H9 (cell line): ENCODE measurements at regions not wholly inside any gene's neighbourhood (a gene's known extent, or its start where the extent isn't known, plus 50 kb on each side); places are given as distances from the start of the nearest gene placed in this dataset.
A peak's percentile ranks its signal among the peaks of the same experiment; 100 is the strongest.

Experiments
- DNase-seq: peaks from one replicate; pipeline ENCODE4 v3.0.0-alpha.2; 2017
- H2AFZ ChIP-seq: one replicate; pipeline ENCODE4 v1.6.1; 2013; ENCODE audit warnings: mild to moderate bottlenecking, low read length, control low read depth, moderate library complexity
- H2AK5ac ChIP-seq: 2 replicates; pipeline ENCODE4 v1.6.1; 2013; ENCODE audit warnings: low read length, control low read depth, mixed read lengths; ENCODE audit not compliant: insufficient read length
- H2BK120ac ChIP-seq: one replicate; pipeline ENCODE4 v1.6.1; 2013; ENCODE audit warnings: low read depth, mild to moderate bottlenecking, low read length, control low read depth, inconsistent platforms; ENCODE audit not compliant: poor library complexity, severe bottlenecking
- H2BK12ac ChIP-seq: 2 replicates; pipeline ENCODE4 v1.6.1; 2013; ENCODE audit warnings: low read length, control low read depth, mixed read lengths, low read depth; ENCODE audit not compliant: insufficient read length
- H2BK15ac ChIP-seq: 2 replicates; pipeline ENCODE4 v1.6.1; 2013; ENCODE audit warnings: low read depth, low read length, control low read depth
- H2BK20ac ChIP-seq: one replicate; pipeline ENCODE4 v1.6.1; 2013; ENCODE audit warnings: low read depth, mild to moderate bottlenecking, low read length, control low read depth, inconsistent platforms; ENCODE audit not compliant: poor library complexity, severe bottlenecking
- H2BK5ac ChIP-seq: 2 replicates; pipeline ENCODE4 v1.6.1; 2013; ENCODE audit warnings: low read length, control low read depth, mixed read lengths; ENCODE audit not compliant: insufficient read length
- H3K14ac ChIP-seq: 2 replicates; pipeline ENCODE4 v1.6.1; 2013; ENCODE audit warnings: low read length, control low read depth; ENCODE audit not compliant: insufficient read depth
- H3K18ac ChIP-seq: 2 replicates; pipeline ENCODE4 v1.6.1; 2013; ENCODE audit warnings: low read depth, mild to moderate bottlenecking, mixed read lengths, low read length, control low read depth; ENCODE audit not compliant: insufficient read length
- H3K23ac ChIP-seq: 2 replicates; pipeline ENCODE4 v1.6.1; 2013; ENCODE audit warnings: low read length, control low read depth, mixed read lengths, low read depth; ENCODE audit not compliant: insufficient read length
- H3K23me2 ChIP-seq: 2 replicates; pipeline ENCODE4 v1.6.1; 2013; ENCODE audit warnings: low read depth, mild to moderate bottlenecking, mixed read lengths, low read length, control low read depth; ENCODE audit not compliant: insufficient read length, poor library complexity, severe bottlenecking
- H3K27ac ChIP-seq: 2 replicates; pipeline ENCODE4 v1.5.1; 2013; ENCODE audit warnings: low read length, control low read depth, mixed read lengths, low read depth; ENCODE audit not compliant: insufficient read length
- H3K27me3 ChIP-seq: 2 replicates; pipeline ENCODE4 v1.6.1; 2013; ENCODE audit warnings: low read length, control low read depth, inconsistent platforms; ENCODE audit not compliant: insufficient read depth
- H3K4ac ChIP-seq: 2 replicates; pipeline ENCODE4 v1.6.1; 2013; ENCODE audit warnings: low read depth, mild to moderate bottlenecking, control low read depth, inconsistent platforms, low read length, moderate library complexity
- H3K4me1 ChIP-seq: 2 replicates; pipeline ENCODE4 v1.6.1; 2013; ENCODE audit warnings: low read length, control low read depth, inconsistent platforms; ENCODE audit not compliant: insufficient read depth
- H3K4me2 ChIP-seq: 2 replicates; pipeline ENCODE4 v1.6.1; 2013; ENCODE audit warnings: low read length, control low read depth, mixed read lengths; ENCODE audit not compliant: insufficient read length, insufficient read depth
- H3K56ac ChIP-seq: 2 replicates; pipeline ENCODE4 v1.6.1; 2013; ENCODE audit warnings: low read depth, mild to moderate bottlenecking, mixed read lengths, low read length, control low read depth; ENCODE audit not compliant: insufficient read length
- H3K79me1 ChIP-seq: 2 replicates; pipeline ENCODE4 v1.6.1; 2013; ENCODE audit warnings: low read depth, mild to moderate bottlenecking, moderate library complexity, low read length, control low read depth, inconsistent platforms; ENCODE audit not compliant: insufficient read depth, poor library complexity, severe bottlenecking
- H3K79me2 ChIP-seq: 2 replicates; pipeline ENCODE4 v1.6.1; 2013; ENCODE audit warnings: low read length, control low read depth, inconsistent platforms; ENCODE audit not compliant: insufficient read depth
- H3K9ac ChIP-seq: 2 replicates; pipeline ENCODE4 v1.6.1; 2013; ENCODE audit warnings: low read length, control low read depth, mixed read lengths; ENCODE audit not compliant: insufficient read length; ENCODE audit errors: extremely low read depth
- H3K9me3 ChIP-seq: one replicate; pipeline ENCODE4 v1.6.1; 2013; ENCODE audit warnings: low read depth, low read length, inconsistent platforms; ENCODE audit not compliant: control insufficient read depth
- H3T11ph ChIP-seq: one replicate; pipeline ENCODE4 v1.6.1; 2013; ENCODE audit warnings: mild to moderate bottlenecking, low read length, control low read depth, inconsistent platforms
- H4K20me1 ChIP-seq: one replicate; pipeline ENCODE4 v1.6.1; 2013; ENCODE audit not compliant: control insufficient read depth, insufficient read length, insufficient read depth
- H4K5ac ChIP-seq: 2 replicates; pipeline ENCODE4 v1.6.1; 2013; ENCODE audit warnings: low read depth, mild to moderate bottlenecking, mixed read lengths, low read length, control low read depth; ENCODE audit not compliant: insufficient read length
- H4K8ac ChIP-seq: replicated peaks from 2 replicates; pipeline ENCODE4 v1.6.1; 2013; ENCODE audit warnings: low read length, control low read depth, mixed read lengths, low read depth; ENCODE audit not compliant: insufficient read length
- H4K91ac ChIP-seq: 2 replicates; pipeline ENCODE4 v1.6.1; 2013; ENCODE audit warnings: low read depth, mild to moderate bottlenecking, moderate library complexity, mixed read lengths, low read length, control low read depth; ENCODE audit not compliant: insufficient read length
- H3K27ac Mint-ChIP-seq, 3 experiments: 2 replicates in 2 of 3; 3 replicates in 1 of 3; pipeline ENCODE4 v1.8.0; 2020 to 2021; ENCODE audit warnings: mixed read lengths in 3 of 3, mild to moderate bottlenecking in 1 of 3, moderate library complexity in 1 of 3
- H3K27me3 Mint-ChIP-seq: 2 replicates; pipeline ENCODE4 v1.8.0; 2021; ENCODE audit warnings: low read depth, mild to moderate bottlenecking, moderate library complexity, mixed read lengths
- H3K36me3 Mint-ChIP-seq, 3 experiments: 2 replicates in 2 of 3; 3 replicates in 1 of 3; pipeline ENCODE4 v1.8.0; 2020 to 2021; ENCODE audit warnings: low read depth in 3 of 3, mixed read lengths in 3 of 3; ENCODE audit not compliant: insufficient read depth in 1 of 3
- H3K4me1 Mint-ChIP-seq, 2 experiments: 2 replicates each; pipeline ENCODE4 v1.8.0; 2020; ENCODE audit warnings: mixed read lengths in 2 of 2
- H3K4me3 Mint-ChIP-seq, 2 experiments: 2 replicates in 1 of 2; 3 replicates in 1 of 2; pipeline ENCODE4 v1.8.0; 2020 to 2021; ENCODE audit warnings: mild to moderate bottlenecking in 2 of 2, mixed read lengths in 2 of 2, moderate library complexity in 1 of 2
- H3K9me3 Mint-ChIP-seq, 2 experiments: 2 replicates in 1 of 2; 3 replicates in 1 of 2; pipeline ENCODE4 v1.8.0; 2020; ENCODE audit warnings: mild to moderate bottlenecking in 2 of 2, mixed read lengths in 2 of 2, moderate library complexity in 1 of 2
- WGBS: extraction: QIAGEN DNeasy Blood & Tissue Kit; methylation state at CpG from one replicate; pipeline ENCODE4 v1.1.7; 2013; ENCODE audit warnings: missing lambda C conversion rate, low lambda C conversion rate, mixed read lengths; ENCODE audit not compliant: insufficient read length; ENCODE audit errors: extremely low coverage; 5-methylcytosine and 5-hydroxymethylcytosine counted together
- TF ChIP-seq, protein P1 (sequence below): fragments of 200-600 bp; sonication (generic); conservative IDR thresholded peaks from 3 replicates; pipeline ENCODE4 v1.8.0; 2021; ENCODE audit warnings: antibody characterized with exemption, mild to moderate bottlenecking

- Mint-ChIP-seq H3K36me3 (no peaks in the 10 kb centered on the region), H3K27me3 (peaks cover 18% of the 10 kb centered on the region), H3K4me1 (peaks cover 7 to 9% of the 10 kb centered on the region in 2 experiments), H3K9me3 (no peaks in the 10 kb centered on the region), H3K4me3 (no peak overlapping the region), H3K27ac (no peak overlapping the region)
- no CpG with 5 or more reads among the region's 9 CpGs for WGBS
- no peak overlapping the region for H2AFZ ChIP-seq
- H3K27me3 ChIP-seq: no peaks in the 10 kb centered on the region
- TF ChIP-seq, protein P1, sequence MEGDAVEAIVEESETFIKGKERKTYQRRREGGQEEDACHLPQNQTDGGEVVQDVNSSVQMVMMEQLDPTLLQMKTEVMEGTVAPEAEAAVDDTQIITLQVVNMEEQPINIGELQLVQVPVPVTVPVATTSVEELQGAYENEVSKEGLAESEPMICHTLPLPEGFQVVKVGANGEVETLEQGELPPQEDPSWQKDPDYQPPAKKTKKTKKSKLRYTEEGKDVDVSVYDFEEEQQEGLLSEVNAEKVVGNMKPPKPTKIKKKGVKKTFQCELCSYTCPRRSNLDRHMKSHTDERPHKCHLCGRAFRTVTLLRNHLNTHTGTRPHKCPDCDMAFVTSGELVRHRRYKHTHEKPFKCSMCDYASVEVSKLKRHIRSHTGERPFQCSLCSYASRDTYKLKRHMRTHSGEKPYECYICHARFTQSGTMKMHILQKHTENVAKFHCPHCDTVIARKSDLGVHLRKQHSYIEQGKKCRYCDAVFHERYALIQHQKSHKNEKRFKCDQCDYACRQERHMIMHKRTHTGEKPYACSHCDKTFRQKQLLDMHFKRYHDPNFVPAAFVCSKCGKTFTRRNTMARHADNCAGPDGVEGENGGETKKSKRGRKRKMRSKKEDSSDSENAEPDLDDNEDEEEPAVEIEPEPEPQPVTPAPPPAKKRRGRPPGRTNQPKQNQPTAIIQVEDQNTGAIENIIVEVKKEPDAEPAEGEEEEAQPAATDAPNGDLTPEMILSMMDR: no peak
- no peak overlapping the region for H2BK20ac ChIP-seq
- no peak overlapping the region for H4K5ac ChIP-seq
- H3K4ac ChIP-seq: no peak overlapping the region
- no peaks in the 10 kb centered on the region for H3K79me2 ChIP-seq
- no peak overlapping the region for H3K27ac ChIP-seq
- H2BK120ac ChIP-seq: no peak overlapping the region
- peaks cover 11% of the 10 kb centered on the region; the same call in 1 of the 2 replicates for H3K4me1 ChIP-seq
- H3K4me2 ChIP-seq: no peak overlapping the region
- no peak overlapping the region for H4K91ac ChIP-seq
- peak overlapping the region; percentile 35; the same call in 1 of the 2 replicates for H3K14ac ChIP-seq
- H4K8ac ChIP-seq: no peak overlapping the region
- no peak overlapping the region for H2BK15ac ChIP-seq
- H3K23ac ChIP-seq: no peak overlapping the region
- H3K18ac ChIP-seq: no peak overlapping the region
- no peak for DNase-seq
- H2AK5ac ChIP-seq: no peak overlapping the region
- no peak overlapping the region for H3K56ac ChIP-seq
- no peak overlapping the region for H2BK5ac ChIP-seq
- H3K9ac ChIP-seq: no peak overlapping the region
- H3K9me3 ChIP-seq: no peaks in the 10 kb centered on the region
- no peaks in the 10 kb centered on the region for H4K20me1 ChIP-seq
- H2BK12ac ChIP-seq: no peak overlapping the region
- H3K79me1 ChIP-seq: no peaks in the 10 kb centered on the region
- no peaks in the 10 kb centered on the region for H3K23me2 ChIP-seq
- no peak overlapping the region for H3T11ph ChIP-seq
Measured at GRCh38 chr1:229146647-229147046, 124.3 kb upstream of the RAB4A start.
